Neural crest cell (in vitro differentiated cells): ENCODE measurements at regions not wholly inside any gene's neighbourhood (a gene's known extent, or its start where the extent isn't known, plus 50 kb on each side); places are given as distances from the start of the nearest gene placed in this dataset.

Experiments used
- DNase-seq: peaks from one replicate; pipeline ENCODE4 v3.0.0; 2021; ENCODE audit warnings: low read depth, mixed read lengths, low spot score
- H3K27ac Mint-ChIP-seq: one replicate; pipeline ENCODE4 v1.8.0; 2021; ENCODE audit warnings: mild to moderate bottlenecking, mixed read lengths; ENCODE audit not compliant: unreplicated experiment
- H3K27me3 Mint-ChIP-seq: 2 replicates; pipeline ENCODE4 v1.8.0; 2021; ENCODE audit warnings: low read depth, mild to moderate bottlenecking, mixed read lengths
- H3K36me3 Mint-ChIP-seq: 2 replicates; pipeline ENCODE4 v1.8.0; 2021; ENCODE audit warnings: low read depth, mild to moderate bottlenecking, mixed read lengths
- H3K4me1 Mint-ChIP-seq: 2 replicates; pipeline ENCODE4 v1.8.0; 2021; ENCODE audit warnings: mixed read lengths
- H3K4me3 Mint-ChIP-seq: one replicate; pipeline ENCODE4 v1.8.0; 2021; ENCODE audit warnings: mild to moderate bottlenecking, mixed read lengths
- H3K9me3 Mint-ChIP-seq: 2 replicates; pipeline ENCODE4 v1.8.0; 2021; ENCODE audit warnings: mixed read lengths
- TF ChIP-seq, protein P1 (sequence below): fragments of 200-600 bp; sonication (generic); conservative IDR thresholded peaks from 2 replicates; pipeline ENCODE4 v1.5.0; 2021; ENCODE audit warnings: antibody characterized with exemption, mild to moderate bottlenecking

DNA sequence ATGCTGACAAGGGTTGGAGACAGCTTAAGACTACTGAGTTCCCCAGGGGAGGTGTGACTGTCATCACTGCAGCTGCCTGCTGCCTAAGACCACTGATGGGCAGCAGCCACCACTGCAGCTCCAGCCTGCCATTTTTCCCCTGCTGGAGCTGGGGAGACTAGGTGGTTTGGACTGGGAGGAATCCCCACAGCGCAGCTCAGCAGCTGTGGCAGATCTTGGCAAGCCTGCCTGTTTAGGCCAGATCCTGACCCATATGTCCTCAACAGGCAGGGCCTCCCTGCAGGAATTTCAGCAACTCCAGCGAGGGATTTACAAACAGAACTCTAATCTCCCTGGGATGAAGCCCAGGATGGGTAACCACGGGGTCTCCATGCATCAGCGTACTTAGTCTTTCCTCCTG is 356.4 kb upstream of the TOM1L1 start:
- no peak overlapping the region for H3K27ac Mint-ChIP-seq
- H3K4me3 Mint-ChIP-seq, result no peak overlapping the region
- no peaks in the 10 kb centered on the region for H3K27me3 Mint-ChIP-seq
- TF ChIP-seq, protein P1, sequence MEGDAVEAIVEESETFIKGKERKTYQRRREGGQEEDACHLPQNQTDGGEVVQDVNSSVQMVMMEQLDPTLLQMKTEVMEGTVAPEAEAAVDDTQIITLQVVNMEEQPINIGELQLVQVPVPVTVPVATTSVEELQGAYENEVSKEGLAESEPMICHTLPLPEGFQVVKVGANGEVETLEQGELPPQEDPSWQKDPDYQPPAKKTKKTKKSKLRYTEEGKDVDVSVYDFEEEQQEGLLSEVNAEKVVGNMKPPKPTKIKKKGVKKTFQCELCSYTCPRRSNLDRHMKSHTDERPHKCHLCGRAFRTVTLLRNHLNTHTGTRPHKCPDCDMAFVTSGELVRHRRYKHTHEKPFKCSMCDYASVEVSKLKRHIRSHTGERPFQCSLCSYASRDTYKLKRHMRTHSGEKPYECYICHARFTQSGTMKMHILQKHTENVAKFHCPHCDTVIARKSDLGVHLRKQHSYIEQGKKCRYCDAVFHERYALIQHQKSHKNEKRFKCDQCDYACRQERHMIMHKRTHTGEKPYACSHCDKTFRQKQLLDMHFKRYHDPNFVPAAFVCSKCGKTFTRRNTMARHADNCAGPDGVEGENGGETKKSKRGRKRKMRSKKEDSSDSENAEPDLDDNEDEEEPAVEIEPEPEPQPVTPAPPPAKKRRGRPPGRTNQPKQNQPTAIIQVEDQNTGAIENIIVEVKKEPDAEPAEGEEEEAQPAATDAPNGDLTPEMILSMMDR, result no peak
- H3K36me3 Mint-ChIP-seq, result no peaks in the 10 kb centered on the region
- no peaks in the 10 kb centered on the region for H3K4me1 Mint-ChIP-seq
- DNase-seq, result no peak
- peaks cover 4% of the 10 kb centered on the region for H3K9me3 Mint-ChIP-seq

DNA sequence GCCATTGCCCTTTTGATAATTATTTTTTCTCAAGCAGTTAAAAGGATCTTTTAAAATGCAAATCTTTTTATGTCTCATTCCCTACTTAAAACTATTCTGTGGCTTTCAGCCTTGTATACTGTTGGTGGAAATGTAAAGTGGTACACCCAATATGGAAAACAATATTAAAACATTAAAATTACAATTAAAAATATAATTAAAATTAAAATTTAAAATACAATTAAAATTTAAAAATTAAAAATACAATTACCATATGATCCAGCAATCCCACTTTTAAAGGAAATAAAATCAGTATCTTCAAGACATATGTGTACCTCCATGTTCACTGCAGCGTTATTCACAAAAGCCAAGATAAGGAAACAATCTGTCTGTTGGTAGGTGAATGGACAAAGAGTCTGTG is 340.8 kb upstream of the TOM1L1 start:
- H3K4me3 Mint-ChIP-seq, result no peak overlapping the region
- no peaks in the 10 kb centered on the region for H3K27me3 Mint-ChIP-seq
- H3K9me3 Mint-ChIP-seq, result peaks cover 6% of the 10 kb centered on the region
- TF ChIP-seq, protein P1, result no peak
- no peak overlapping the region for H3K27ac Mint-ChIP-seq
- no peaks in the 10 kb centered on the region for H3K36me3 Mint-ChIP-seq
- no peak for DNase-seq
- H3K4me1 Mint-ChIP-seq, result no peaks in the 10 kb centered on the region

DNA sequence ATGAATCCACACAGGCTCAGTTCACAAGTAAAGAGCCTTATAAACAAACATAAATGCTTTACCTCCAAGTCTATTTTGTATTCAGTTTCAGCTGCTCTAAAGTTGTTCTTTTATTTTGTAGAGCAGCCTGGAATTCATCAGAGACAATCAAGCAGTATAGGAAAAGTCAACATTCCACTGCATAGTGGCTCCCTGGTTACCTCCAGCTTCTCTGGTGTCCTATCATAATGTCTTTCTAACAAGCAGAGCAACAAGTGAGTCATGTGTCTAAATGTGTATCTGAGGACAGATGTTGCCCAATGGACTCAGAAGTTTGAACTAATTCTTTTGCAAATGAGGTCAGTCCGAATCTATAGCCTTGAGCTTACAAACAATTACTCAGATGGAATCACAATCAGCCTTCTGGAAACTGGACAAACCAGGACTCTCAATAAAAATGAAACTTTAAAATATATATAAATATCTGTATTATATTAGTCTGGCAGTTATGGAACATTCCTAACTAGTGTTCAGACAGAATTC is 292.0 kb upstream of the TOM1L1 start:
- Mint-ChIP-seq H3K36me3 (no peaks in the 10 kb centered on the region), H3K4me3 (no peak overlapping the region), H3K27me3 (no peaks in the 10 kb centered on the region), H3K4me1 (no peaks in the 10 kb centered on the region), H3K9me3 (peaks cover 10% of the 10 kb centered on the region), H3K27ac (no peak overlapping the region)
- no peak for DNase-seq
- TF ChIP-seq, protein P1, result no peak

DNA sequence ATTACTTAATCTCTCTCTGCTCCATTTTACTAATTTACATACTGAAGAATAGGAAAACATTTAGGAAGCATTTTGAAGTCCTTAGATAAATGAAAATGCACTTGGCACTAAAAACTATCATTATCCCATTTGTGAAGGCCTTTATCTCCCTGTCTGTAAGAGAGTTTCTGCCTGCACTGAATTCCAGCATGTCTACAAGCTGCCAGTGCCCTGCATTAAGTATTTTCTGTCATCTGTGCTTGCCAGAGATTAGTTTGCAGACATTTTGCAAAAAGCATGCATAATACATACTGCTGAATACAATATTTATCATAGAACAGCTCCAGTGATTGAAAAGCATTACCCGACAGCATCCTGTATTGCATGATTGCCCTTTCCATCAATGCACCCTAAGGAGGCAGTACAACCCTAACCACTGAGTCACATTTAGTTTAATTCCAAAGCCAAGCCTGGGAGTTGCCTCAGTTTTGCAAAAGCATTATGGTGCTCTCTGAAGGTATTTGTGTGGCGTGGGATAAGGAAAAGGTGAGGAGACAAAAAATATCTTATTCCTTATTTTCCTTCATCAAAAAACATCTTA is 280.2 kb upstream of the TOM1L1 start:
- H3K27me3 Mint-ChIP-seq, result no peaks in the 10 kb centered on the region
- no peak for DNase-seq
- H3K36me3 Mint-ChIP-seq, result no peaks in the 10 kb centered on the region
- H3K4me1 Mint-ChIP-seq, result no peaks in the 10 kb centered on the region
- H3K27ac Mint-ChIP-seq, result no peak overlapping the region
- H3K9me3 Mint-ChIP-seq, result peaks cover 2% of the 10 kb centered on the region
- TF ChIP-seq, protein P1, result no peak
- H3K4me3 Mint-ChIP-seq, result no peak overlapping the region

DNA sequence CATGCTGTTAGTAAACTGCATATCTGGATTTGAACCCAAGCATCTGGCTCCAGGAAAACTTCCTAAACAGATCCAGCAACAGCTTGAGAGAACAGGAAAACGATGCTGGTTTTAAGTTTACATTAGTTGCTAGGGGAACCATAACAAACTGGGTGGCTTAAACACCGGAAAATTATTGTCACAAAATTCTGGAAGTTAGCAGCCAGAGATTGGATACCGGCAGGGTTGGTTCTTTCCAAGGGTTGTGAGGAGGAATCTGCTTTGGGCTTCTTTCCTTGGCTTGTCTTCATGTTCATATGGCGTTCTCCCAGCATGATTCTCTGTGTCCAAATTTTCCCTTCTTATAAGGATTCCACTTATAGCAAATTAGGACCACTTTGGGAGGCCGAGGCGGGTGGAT is 276.9 kb upstream of the TOM1L1 start:
- H3K27me3 Mint-ChIP-seq, result no peaks in the 10 kb centered on the region
- TF ChIP-seq, protein P1, result no peak
- H3K27ac Mint-ChIP-seq, result no peak overlapping the region
- H3K9me3 Mint-ChIP-seq, result no peaks in the 10 kb centered on the region
- H3K4me3 Mint-ChIP-seq, result no peak overlapping the region
- no peaks in the 10 kb centered on the region for H3K4me1 Mint-ChIP-seq
- H3K36me3 Mint-ChIP-seq, result no peaks in the 10 kb centered on the region
- no peak for DNase-seq
